Breast epithelium (tissue), 4 donors: ENCODE measurements at regions not wholly inside any gene's neighbourhood (a gene's known extent, or its start where the extent isn't known, plus 50 kb on each side); places are given as distances from the start of the nearest gene placed in this dataset.

Experiments used
- DNase-seq, 2 donors: peaks; one replicate each; pipeline ENCODE4 v3.0.0-alpha.2; 2019; ENCODE audit warnings: low spot score in 2 of 2
- H3K27ac ChIP-seq, 2 donors: fragments of 200-600 bp; sonication (generic) in 1 of 2; one replicate each; pipeline ENCODE4 v1.5.1; 2016 to 2019; ENCODE audit warnings: mild to moderate bottlenecking in 1 of 2
- H3K27me3 ChIP-seq, 2 donors: fragments of 200-600 bp; sonication (generic) in 1 of 2; one replicate each; pipeline versions ENCODE4 v1.5.1 to v1.6.0; 2017 to 2019; ENCODE audit warnings: control low read depth in 1 of 2, mild to moderate bottlenecking in 1 of 2
- H3K36me3 ChIP-seq: fragments of 200-600 bp; one replicate; pipeline ENCODE4 v1.5.1; 2019
- H3K4me1 ChIP-seq, 2 donors: fragments of 200-600 bp; sonication (generic); one replicate each; pipeline ENCODE4 v1.5.1; 2016 to 2019; ENCODE audit warnings: control low read depth in 1 of 2
- H3K4me3 ChIP-seq, 3 donors: fragments of 200-600 bp; sonication (generic); 1 replicate in 2 of 3; 2 replicates in 1 of 3; pipeline ENCODE4 v1.5.1; 2016 to 2019; ENCODE audit warnings: mild to moderate bottlenecking in 3 of 3, moderate library complexity in 2 of 3
- H3K9me3 ChIP-seq, 2 donors: fragments of 200-600 bp; sonication (generic) in 1 of 2; one replicate each; pipeline ENCODE4 v1.5.1; 2016 to 2019; ENCODE audit warnings: control low read depth in 1 of 2
- POLR2A ChIP-seq: fragments of 450-650 bp; IDR thresholded peaks from one replicate; pipeline ENCODE4 v1.6.1; 2016; ENCODE audit warnings: antibody characterized with exemption, mild to moderate bottlenecking, moderate library complexity
- POLR2AphosphoS5 ChIP-seq, 3 donors: sonication (generic); formaldehyde crosslinking; IDR thresholded peaks; one replicate each; pipeline ENCODE4 v1.6.1; 2017; ENCODE audit warnings: antibody characterized with exemption in 3 of 3
- intact Hi-C: fragments of 100-400 bp; cut with DNase I; formaldehyde crosslinking; loops from one replicate; pipeline ENCODE4 v1.15.1; 2023; ENCODE audit warnings: low total_unique reads
- TF ChIP-seq, protein P1 (sequence below), 3 donors: fragments of 450-650 bp; IDR thresholded peaks; one replicate each; pipeline ENCODE4 v1.5.1; 2016 to 2017; ENCODE audit warnings: antibody characterized with exemption in 3 of 3, mild to moderate bottlenecking in 3 of 3, moderate library complexity in 3 of 3

GRCh38 chr7:114156178-114156577 is 237.4 kb upstream of the PPP1R3A start:
- Histone ChIP-seq H3K4me3 (no peak overlapping the region), H3K36me3 (no peaks in the 10 kb centered on the region), H3K9me3 (no peaks in the 10 kb centered on the region), H3K27ac (no peak overlapping the region), H3K4me1 (no peaks in the 10 kb centered on the region), H3K27me3 (no peaks in the 10 kb centered on the region)
- no peak for TF ChIP-seq POLR2A
- TF ChIP-seq, protein P1, sequence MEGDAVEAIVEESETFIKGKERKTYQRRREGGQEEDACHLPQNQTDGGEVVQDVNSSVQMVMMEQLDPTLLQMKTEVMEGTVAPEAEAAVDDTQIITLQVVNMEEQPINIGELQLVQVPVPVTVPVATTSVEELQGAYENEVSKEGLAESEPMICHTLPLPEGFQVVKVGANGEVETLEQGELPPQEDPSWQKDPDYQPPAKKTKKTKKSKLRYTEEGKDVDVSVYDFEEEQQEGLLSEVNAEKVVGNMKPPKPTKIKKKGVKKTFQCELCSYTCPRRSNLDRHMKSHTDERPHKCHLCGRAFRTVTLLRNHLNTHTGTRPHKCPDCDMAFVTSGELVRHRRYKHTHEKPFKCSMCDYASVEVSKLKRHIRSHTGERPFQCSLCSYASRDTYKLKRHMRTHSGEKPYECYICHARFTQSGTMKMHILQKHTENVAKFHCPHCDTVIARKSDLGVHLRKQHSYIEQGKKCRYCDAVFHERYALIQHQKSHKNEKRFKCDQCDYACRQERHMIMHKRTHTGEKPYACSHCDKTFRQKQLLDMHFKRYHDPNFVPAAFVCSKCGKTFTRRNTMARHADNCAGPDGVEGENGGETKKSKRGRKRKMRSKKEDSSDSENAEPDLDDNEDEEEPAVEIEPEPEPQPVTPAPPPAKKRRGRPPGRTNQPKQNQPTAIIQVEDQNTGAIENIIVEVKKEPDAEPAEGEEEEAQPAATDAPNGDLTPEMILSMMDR (IDR thresholded peaks at IDR 0.05): no peak
- no peak for TF ChIP-seq POLR2AphosphoS5 (IDR thresholded peaks at IDR 0.05)
- no peak for DNase-seq
- intact Hi-C loops: no loop called here

DNA sequence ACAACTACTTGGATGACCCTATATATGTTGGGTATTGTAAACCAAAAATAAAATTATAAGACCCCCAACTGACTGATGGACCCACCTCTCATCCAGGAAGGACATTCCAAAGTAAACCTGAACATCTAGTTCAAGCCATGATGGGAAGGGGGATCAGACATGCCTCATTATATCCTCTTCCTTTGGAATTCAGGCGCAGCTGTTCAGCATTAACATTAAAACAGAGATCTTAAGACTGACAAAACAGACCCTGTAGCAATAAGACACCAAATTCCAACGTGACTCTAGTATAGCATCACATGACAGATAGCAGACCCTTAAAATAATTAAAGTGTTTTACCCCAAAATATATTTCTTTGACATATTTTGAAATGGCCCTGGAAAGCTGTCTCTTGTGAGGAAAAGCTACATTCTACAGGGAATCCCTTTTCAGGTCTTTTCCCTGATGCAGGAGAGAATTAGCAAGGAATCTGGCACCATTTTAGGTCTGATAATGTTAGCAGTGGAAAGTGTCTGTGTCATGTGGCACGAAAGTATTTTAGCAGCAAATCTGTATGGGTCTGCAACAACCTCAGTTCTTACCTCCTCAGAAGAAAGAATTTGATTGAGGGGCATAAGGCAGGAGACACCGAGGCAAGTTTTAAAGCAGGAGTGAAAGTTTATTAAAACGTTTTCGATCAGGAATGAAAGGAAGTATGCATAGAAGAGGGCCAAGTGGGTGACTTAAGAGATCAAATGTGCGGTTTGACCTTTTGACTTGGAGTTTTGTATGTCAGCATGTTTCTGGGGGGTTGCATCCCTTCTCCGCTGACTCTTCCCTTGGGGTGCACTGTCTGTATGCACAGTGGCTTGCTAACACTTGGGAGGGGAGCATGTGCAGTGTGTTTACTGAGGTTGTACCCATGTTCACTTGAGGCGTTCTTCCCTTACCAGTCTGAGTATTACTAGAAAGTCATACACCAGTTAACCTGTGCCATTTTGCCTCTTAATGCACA is 236.6 kb upstream of the PPP1R3A start:
- intact Hi-C loops: no loop called here
- H3K4me1 ChIP-seq: no peaks in the 10 kb centered on the region
- TF ChIP-seq POLR2A (no peak), POLR2AphosphoS5 (IDR thresholded peaks at IDR 0.05) (no peak)
- TF ChIP-seq, protein P1 (IDR thresholded peaks at IDR 0.05): no peak

GRCh38 chr7:114153700-114154099 is 234.9 kb upstream of the PPP1R3A start:
- Histone ChIP-seq H3K36me3 (no peaks in the 10 kb centered on the region), H3K4me1 (no peaks in the 10 kb centered on the region), H3K4me3 (no peak overlapping the region), H3K27ac (no peak overlapping the region), H3K27me3 (no peaks in the 10 kb centered on the region), H3K9me3 (no peaks in the 10 kb centered on the region)
- TF ChIP-seq, protein P1 (IDR thresholded peaks at IDR 0.05): no peak
- TF ChIP-seq POLR2A: no peak
- TF ChIP-seq POLR2AphosphoS5 (IDR thresholded peaks at IDR 0.05): no peak
- no peak for DNase-seq
- intact Hi-C loops: no loop called here

More for the DNA sequence above, 236.6 kb upstream of the PPP1R3A start:
- Histone ChIP-seq H3K27me3 (no peaks in the 10 kb centered on the region), H3K4me3 (no peak overlapping the region), H3K9me3 (no peaks in the 10 kb centered on the region), H3K36me3 (no peaks in the 10 kb centered on the region), H3K27ac (no peak overlapping the region)
- no peak for DNase-seq

DNA sequence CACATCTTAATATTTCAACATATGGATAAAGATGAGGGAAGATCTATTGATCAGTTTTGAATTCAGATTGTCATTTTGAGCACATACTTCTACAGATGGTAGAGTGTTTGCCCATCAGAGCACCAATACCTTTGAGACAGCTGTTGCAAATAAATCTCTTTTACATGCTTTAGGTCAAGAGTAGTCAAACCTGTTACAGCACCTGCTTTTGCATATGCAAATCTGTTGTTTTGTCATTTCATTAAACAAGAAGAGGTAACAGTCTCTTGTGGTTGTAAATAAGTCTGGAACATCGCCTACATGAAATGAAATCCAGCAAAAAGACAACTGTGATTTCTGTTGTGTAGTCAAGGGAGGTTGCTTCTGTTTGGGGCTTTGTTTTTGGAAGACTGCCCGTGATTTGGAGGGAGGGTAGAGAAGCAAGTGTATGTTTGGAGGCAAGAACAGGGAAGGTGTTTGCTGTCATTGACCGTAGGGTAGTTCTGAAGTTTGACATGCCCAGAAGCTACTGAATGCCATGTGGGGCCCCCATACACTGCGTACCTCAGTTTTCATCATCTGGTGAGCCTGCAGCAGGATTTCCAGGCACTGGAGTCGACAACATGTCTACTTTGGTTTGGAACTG is 233.6 kb upstream of the PPP1R3A start:
- no peak for DNase-seq
- Histone ChIP-seq H3K27me3 (no peaks in the 10 kb centered on the region), H3K9me3 (no peaks in the 10 kb centered on the region), H3K4me1 (no peaks in the 10 kb centered on the region), H3K4me3 (no peak overlapping the region), H3K36me3 (no peaks in the 10 kb centered on the region), H3K27ac (no peak overlapping the region)
- no peak for TF ChIP-seq POLR2AphosphoS5 (IDR thresholded peaks at IDR 0.05)
- TF ChIP-seq POLR2A: no peak
- TF ChIP-seq, protein P1 (IDR thresholded peaks at IDR 0.05): no peak
- intact Hi-C loops: no loop called here

- no peaks in the 10 kb centered on the region for H3K36me3 ChIP-seq
- H3K27me3 ChIP-seq: no peaks in the 10 kb centered on the region
- H3K4me1 ChIP-seq: no peaks in the 10 kb centered on the region
- intact Hi-C loops: no loop called here
- TF ChIP-seq, protein P1 (IDR thresholded peaks at IDR 0.05): no peak
- no peak for TF ChIP-seq POLR2A
- no peak for TF ChIP-seq POLR2AphosphoS5 (IDR thresholded peaks at IDR 0.05)
- no peak overlapping the region for H3K4me3 ChIP-seq
- no peak overlapping the region for H3K27ac ChIP-seq
- H3K9me3 ChIP-seq: no peaks in the 10 kb centered on the region
- DNase-seq: no peak
Measured at GRCh38 chr7:114151777-114152176, 233.0 kb upstream of the PPP1R3A start.
